GM19468 (cell line): ENCODE measurements at regions not wholly inside any gene's neighbourhood (a gene's known extent, or its start where the extent isn't known, plus 50 kb on each side); places are given as distances from the start of the nearest gene placed in this dataset.
A peak's percentile ranks its signal among the peaks of the same experiment; 100 is the strongest.

Experiments
- ATAC-seq: cut with Tn5 transposase; IDR thresholded peaks from one replicate; pipeline ENCODE4 v1.9.1; 2021; ENCODE audit warnings: mild to moderate bottlenecking, moderate library complexity, moderate number of reproducible peaks; ENCODE audit not compliant: unreplicated experiment; ENCODE audit errors: extremely low read depth

DNA sequence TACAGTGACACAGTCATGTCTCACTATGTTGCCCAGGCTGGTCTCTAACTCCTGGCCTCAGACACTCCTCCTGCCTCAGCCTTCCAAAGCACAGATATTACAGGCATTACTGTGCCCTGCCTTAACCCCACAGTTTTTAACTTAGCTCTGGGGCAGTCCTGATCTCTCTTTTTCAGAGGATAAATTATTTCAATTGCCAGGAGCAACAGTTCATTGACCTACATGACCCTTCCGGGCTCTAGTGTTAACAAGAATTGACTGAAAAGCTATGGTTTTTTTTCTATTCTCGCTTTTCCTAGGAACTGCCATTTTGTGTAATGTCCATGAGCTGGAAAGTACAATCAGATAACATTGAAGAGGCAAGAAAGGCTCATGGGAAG, 92.8 kb downstream of the HNRNPLL start:
- ATAC-seq: no peak

DNA sequence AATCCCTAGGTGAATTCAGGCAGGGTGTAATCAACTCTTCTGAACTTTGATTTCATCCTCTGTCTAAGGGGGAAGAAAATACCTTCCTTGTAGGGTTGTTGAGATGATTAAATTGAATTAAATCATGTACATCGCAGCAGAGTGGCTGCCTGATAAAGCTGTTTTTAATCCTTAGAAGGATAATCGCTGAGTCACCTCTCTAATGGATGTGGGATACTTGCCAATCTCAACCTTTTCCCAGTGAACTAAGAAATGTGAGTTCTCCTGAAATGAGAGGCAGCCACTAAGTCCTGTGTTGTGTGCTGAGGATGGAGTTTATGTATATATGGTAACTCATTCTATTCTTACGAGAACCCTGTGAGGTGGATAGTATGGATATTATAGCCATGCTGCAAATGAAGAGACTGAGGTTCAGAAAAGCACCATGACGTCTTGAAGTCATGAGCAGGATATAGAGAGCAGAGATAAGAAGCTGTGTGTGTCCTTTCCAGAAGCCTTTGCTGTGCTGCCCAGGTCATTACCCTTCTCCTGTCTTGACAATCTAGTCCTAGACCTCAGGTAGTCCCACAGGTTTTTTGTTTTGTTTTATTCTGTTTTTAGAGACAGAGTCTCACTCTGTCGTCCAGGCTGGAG, 93.3 kb downstream of the HNRNPLL start:
- ATAC-seq: no peak

DNA sequence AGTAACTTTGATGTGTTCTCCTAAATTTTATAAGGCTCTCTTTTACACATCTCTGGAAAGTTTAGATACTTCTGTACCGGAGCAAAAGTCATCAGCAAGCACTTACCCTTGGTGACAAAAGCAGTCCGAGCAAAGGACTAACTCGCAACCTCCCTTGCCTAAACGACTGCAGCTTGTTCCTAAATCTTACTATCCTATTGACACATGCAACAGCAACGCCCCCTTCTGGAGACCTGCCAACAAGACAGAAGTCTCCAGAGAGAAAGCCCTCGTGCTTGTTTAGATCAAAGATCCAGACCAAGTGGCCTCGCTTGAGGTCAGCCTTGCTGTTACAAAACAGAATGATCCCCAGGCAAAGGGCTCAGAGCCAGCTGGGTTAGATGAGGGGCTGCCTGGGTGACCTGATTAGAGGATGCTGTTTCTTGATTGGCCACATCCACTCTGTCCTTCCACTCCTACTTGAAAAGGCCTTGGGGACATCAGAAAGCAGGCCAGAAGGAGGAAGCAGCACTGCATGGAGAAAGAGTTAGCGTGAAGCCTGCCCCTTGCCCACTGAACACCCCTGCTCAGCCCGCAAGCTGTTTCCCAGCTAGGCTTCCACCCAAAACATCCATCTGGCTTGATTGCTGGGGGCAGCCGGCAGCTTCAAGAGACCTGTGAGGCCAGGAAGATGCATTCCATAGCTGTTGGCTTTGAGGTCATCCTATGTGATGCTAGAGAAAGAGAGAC, 94.3 kb downstream of the HNRNPLL start:
- no peak for ATAC-seq

DNA sequence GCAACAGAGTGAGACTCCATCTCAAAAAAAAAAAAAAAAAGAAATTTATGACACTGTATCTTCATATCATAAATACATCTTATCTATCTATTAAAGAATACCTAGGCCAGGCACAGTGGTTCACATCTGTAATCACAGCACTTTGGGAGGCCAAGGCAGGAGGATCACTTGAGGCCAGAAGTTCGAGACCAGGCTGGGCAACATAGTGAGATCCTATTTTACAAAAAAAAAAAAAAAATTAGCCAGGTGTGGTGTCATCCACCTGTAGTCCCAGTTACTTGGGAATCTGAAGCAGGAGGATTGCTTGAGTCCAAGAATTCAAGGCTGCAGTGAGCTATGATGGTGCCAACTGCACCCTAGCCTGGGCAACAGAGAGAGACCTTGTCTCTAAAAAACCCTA, 95.0 kb downstream of the HNRNPLL start:
- ATAC-seq: no peak

DNA sequence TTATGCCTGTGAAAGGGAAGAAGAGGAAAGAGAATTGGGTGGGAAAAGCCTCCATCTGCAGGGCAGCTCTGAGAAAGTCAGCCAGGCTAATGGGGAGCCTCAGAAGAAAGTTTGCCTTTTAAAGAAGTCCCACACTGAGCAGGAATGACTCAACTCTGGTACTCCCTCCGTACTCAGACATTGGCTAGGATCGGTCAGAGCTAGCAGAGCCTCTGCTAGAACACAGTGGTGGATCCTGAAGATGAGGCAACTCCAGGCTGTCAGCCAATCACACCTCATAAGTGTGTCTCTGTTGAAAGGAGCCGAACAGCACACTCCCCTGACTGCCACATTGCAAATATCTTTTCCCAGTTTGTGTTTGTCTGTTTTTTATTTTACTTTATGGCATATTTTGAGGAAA, 96.9 kb downstream of the HNRNPLL start:
- no peak for ATAC-seq

DNA sequence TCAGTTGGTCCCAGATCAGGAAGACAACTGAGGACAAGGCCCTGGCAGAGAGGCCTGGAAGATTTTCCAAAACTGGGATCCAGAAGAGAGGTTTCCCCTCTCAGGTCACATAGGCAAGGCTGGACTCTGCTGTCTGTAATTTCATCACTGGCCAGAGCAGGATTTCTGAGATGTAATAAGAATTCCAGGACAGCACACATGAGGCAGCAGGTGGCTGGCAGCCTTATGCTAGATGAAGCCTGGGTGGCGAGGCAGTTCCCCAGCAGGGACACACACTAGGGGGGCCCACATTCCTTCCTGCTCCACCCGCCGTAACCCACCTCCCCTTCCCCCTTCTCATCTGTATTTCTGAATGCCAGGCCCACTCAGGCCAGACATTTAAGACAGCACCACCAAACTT, 98.6 kb downstream of the HNRNPLL start:
- no peak for ATAC-seq

DNA sequence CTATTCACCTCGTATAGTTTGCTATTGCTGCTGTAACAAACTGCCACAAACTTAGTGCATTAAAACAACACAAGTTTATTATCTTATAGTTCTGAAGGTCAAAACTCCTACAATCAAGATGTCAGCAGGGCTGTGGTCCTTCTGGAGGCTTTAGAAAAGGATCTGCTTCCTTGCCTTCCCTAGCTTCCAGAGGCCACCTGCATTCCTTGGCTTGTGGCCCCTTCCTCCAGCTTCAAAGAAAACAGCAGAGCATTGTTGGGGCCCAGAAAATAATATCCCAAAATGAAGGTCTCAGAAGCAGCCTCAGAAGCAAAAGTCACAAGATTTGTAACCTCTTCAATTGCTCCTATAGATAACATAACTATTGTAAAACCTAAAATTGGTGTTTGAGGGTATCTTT, 100.6 kb downstream of the HNRNPLL start:
- ATAC-seq: no peak

DNA sequence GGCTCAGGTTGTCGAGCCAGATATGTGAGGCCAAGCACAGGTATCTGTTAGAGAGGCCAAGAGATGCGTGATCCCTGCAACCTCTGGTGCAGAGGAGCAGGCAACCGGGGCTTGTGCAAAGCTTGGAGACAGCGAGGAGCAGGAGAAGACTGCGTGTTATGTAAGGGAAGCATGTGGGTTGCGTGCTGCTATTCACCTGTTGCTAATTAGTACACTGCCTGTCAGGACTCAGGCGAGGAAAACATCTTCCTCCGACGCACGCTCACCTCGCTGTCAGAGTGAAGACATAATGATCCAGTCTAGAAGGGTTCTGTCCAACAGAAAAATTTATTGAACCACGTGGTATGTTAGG, 102.5 kb downstream of the HNRNPLL start:
- ATAC-seq: no peak

DNA sequence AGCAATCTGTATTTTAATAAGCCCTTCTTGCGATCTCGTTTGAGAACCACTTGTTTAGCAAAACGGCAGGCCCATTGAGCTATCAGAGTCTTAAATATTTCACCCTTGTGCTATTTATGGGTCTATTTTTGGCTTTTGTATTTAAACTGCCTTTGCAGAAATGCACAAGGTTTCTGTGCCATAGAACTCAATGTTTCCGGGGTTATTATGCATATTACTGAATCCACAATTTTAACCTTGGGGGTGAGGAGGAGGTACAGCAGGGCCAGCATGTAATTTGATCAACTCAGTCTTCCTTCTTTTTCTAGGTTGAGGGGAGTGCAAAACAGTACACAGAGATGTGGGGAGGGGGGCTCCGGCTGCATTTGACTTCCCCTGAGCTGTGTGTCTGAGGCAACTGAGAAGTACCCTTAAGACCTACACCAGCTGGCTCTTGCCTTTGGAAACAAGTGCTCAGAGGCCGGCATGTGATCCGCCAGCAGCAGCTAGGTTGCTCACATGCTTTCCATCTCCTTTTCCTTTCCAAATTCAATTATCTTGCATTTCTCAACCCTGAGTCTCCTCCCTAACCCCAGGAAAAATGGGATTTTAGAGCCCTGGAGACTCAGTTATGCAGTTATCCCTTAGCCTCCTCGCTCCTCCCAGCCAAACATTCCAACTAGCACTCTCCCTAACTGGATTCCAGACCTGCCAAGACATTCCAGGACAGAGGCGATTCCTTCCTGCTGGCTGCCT, 103.0 kb downstream of the HNRNPLL start:
- no peak for ATAC-seq

DNA sequence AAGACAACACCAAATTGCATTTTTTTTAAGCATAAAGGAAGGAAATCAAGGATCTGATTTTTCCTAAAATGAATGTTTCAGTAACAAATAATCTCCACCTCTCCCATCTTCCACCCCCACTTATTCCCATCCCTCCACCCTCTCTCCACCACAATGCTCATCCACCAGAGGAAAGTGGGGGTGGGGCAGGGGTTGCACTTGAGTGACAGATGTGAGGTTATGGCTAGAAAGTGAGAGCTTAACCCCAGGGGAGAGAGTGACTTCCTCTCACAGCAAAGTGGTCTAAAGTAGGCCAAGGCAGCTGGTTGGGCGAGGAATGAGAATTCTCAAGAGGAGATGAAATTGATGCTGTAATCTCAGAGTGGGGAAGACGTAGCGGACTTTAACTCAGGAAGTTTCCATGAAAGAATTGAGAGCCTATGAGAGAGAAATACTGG, 104.7 kb downstream of the HNRNPLL start:
- no peak for ATAC-seq

DNA sequence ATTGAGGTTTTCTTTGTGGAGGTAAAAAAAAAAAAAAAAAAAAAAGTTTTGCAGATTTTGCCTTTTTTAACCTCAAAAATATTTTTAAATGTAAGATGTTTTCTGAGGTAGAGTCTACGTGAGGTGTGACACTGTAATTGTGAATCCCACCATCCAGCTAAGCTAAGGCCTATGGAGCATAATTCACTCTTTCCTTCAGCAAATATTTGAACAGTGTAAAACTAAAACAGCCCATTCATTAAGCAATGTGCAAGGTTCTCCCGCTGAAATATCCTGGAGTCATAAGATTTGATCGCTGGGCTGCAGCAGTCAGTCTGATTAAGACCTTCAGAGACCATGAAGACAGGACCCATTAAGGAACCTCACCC, 105.1 kb downstream of the HNRNPLL start:
- ATAC-seq: no peak

DNA sequence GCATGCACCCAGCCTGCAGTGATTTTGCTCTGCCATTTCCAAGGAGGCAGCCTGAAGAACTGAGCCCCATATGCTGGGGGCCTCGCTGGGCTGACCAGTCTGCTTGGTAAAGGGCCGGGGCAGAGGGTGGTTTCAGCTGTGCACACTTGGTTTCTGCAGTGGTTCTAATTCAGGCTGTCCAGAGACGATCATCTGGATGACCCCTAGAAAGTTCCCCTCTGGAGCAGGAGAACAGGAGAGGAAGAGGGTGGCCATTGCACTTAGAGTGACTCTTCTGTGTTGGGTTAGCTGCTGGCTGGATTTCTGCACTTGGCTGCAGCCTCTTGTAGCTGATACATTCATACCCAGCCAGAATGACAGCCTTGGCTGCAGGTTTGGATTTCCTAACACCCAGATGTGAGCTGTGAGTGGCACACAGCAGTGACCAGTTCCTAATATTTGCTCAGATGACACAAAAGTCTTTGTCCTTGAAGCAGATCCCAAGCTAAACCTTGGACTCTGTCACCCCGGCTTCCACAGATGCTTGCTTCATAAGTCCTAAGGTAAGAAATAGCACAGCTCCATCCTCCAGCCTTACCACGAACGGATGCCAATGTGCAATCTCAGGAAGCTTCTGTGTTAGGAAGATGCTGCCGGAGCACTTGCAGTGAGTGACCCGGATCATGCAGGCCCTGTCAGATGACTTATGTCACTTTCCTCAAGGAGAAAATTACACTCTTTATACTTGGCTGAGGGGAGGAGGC, 105.6 kb downstream of the HNRNPLL start:
- ATAC-seq: no peak

DNA sequence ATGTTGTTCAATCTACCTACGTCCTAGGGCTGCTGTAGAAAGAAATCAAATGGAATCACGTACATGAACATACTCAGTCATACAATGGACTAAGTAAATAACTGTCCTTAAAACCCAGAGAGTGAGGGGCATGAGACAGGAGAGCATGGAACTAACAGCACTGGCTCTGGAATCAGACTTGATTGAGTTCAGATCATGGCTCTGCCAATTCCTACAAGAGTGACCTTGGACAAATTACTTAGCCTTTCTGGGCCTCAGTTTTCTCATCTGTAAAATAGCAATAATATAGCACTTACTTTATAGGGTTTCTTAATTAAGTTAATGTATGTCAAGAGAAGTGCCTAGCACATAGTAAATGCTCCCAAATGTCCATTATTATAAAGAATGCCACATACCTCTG, 106.8 kb downstream of the HNRNPLL start:
- no peak for ATAC-seq

DNA sequence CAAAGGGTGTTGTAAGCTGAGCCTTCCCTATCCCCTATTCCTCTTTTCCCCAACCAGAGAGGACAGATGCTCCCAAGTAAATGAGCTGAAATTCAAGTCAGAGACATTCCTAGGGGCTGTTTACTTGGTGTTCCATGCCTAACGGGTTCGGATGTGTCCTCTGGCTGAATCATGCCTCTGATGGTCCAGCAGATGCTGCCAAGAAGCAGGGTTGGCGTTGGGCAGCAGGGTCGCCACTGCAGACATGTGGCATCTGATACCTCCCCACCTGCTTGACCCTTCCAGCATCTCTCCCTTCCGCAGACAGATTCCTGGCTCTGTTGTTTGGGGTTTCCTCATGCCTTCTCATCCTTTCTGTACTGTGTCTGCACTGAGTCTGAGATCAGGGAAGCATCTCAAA, 108.3 kb downstream of the HNRNPLL start:
- no peak for ATAC-seq

DNA sequence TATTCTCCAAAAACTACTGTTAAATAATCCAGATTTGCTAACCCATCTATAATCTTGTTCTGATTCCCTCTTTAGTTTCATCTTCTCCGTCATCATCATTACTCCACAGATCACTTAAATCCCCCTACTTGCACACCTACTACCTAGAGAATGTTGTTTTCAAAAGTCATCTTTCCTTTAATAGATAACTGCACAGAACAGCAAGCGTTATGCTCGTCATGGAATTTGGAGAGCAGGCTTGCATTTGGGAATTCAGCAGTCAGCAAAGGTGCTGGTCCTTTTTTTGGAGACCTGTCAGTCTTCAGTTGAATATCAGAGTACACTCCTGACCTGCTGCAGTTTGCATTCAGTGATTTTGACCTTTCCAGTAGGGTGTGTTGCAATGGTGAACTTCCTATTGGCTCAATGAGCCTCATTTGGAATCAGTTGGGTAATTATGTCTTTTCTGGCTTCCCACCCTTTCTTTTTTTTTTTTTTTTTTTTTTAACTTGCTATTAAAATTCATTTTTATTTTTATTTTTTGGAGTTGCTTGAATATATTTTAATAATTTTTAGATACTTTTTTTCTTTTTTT, 110.6 kb downstream of the HNRNPLL start:
- no peak for ATAC-seq

DNA sequence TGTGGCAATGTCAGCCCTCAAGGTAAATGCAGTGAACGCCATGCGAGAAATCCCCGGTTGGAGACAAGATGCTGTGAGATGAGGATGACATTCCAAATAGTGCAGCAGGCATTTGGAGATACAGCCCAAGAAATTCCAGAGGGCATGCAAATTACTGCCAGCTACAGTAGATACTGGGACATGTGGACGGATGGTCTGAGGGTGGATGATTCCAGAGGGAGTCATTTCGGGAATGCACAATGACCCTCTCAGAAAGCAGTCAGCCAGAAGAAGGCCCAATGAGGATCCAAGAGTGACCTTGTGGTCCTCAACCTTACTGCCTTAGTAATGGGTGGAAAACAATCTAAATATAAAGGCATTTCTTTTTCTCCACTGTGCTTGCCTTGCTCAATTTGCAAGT, 111.3 kb downstream of the HNRNPLL start:
- no peak for ATAC-seq

DNA sequence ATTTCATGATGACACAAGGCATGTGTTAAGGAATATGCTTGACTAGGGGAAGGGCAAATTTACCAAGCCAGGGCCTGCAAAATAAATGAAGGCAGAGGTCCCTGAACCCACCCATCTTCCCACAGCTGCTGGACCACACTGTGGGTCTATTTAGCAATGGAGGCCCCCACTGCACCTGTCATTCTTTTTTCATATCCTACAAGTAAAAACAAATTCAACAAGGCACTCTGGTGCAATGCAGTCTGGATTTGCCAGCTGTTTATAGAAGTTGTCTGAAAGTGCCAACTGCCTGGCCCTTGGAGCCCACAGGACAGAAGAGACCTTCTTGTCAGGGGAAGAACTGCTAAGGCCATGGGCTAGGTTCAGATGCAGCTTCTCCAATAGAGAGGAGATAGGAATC, 112.8 kb upstream of the ATL2 start:
- no peak for ATAC-seq

DNA sequence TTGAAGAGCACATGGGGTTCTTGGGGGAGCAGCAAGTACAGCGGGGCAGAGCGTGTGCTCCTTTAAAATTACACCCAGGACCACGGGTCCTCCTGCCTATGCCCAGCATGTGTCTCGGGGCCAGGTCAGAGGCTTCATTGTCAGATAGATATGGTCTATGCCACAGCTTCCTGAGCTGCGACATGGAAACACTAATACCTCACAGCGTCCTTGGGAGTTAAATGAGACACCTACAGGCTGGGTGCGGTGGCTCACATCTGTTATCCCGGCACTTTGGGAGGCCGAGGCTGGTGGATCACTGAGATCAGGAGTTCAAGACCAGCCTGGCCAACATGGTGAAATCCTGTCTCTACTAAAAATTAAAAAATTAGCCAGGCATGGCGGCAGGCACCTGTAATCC, 110.8 kb upstream of the ATL2 start:
- no peak for ATAC-seq

DNA sequence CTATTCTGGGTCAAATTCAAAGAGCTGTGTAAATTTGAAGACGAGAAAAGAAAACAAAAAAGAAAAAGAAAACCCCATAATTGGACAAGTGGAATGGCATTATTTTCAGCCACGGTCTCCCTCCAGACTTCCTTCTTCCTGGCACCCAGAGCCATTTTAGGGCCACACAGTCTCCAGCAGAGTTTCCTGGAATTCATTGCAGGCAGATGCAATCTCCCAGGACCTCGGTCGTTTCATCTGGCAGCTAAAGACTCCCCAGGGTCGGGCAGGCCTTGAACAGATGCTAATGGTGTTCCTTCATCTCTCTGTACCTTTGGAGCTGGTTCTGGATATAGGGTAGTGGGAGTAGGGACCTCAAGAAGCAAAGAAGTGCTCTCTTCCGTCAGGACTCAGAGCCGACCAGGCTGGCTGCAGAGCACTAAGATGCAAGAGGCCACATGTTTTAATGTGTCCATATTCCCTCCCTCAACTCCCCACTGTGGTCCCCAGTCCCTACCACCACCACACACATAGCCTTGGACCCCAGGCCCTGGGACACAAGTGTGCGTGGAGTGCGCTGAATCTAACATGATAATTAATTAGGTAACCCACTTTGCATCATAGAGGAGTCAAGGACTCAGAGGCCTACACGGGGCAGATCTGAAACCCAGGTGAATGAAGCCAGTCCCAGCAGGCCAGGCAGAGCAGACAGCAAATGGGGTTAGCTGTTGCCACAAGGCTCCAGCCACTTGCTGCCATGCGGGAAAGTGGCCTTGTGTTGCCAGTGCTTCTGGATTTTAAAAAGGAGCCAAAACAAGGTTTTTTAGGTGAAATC, 109.3 kb upstream of the ATL2 start:
- no peak for ATAC-seq

DNA sequence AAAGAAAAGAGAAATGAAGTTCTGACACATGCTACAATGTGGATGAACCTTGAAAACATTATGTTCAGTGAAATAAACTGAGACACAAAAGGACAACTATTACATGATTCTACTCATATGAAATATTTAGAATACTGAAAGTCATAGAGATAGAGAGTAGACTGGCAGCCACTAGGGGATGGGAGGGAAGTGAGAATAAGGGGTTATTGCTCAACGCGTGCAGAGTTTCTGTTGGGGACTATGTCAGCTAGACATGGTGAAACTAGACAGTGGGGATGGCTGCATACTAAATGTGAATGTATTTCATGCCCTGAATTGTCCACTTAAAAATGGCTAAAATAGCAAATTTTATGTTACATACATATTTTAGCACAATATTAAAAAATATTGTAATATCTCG, 108.7 kb upstream of the ATL2 start:
- ATAC-seq: peak; percentile 85
